GM21825 (cell line): ENCODE measurements at regions not wholly inside any gene's neighbourhood (a gene's known extent, or its start where the extent isn't known, plus 50 kb on each side); places are given as distances from the start of the nearest gene placed in this dataset.
"Not testable (repeated sequence)": the region's sequence is repeated elsewhere in the genome, so short reads cannot be mapped to it uniquely, and the experiment has no call there.

Experiments used
- ATAC-seq: cut with Tn5 transposase; IDR thresholded peaks from one replicate; pipeline ENCODE4 v1.9.1; 2021; ENCODE audit warnings: mild to moderate bottlenecking, moderate library complexity; ENCODE audit not compliant: unreplicated experiment

GRCh38 chr9:82880336-82881050 lies 182.4 kb downstream of the RASEF start:
- ATAC-seq: no peak

- ATAC-seq: no peak
Measured at GRCh38 chr9:82882138-82882537, 180.8 kb downstream of the RASEF start.

- ATAC-seq: no peak
Measured at GRCh38 chr9:82882748-82883147, 180.2 kb downstream of the RASEF start.

- ATAC-seq: no peak
Measured at GRCh38 chr9:82883436-82883835, 179.5 kb downstream of the RASEF start.

- ATAC-seq: not testable (repeated sequence)
Measured at GRCh38 chr9:82883974-82884373, 179.0 kb downstream of the RASEF start.

- no peak for ATAC-seq
Measured at GRCh38 chr9:82890401-82890800, 172.5 kb downstream of the RASEF start.

GRCh38 chr9:82890865-82891264 lies 172.1 kb downstream of the RASEF start:
- ATAC-seq: no peak

GRCh38 chr9:82891321-82891720 lies 171.6 kb downstream of the RASEF start:
- no peak for ATAC-seq

- no peak for ATAC-seq
Measured at GRCh38 chr9:82893549-82893948, 169.4 kb downstream of the RASEF start.

GRCh38 chr9:82894548-82894947 lies 168.4 kb downstream of the RASEF start:
- ATAC-seq: no peak

- no peak for ATAC-seq
Measured at GRCh38 chr9:82894961-82895821, 167.8 kb downstream of the RASEF start.

GRCh38 chr9:82895822-82896110 lies 167.2 kb downstream of the RASEF start:
- ATAC-seq: no peak

- no peak for ATAC-seq
Measured at GRCh38 chr9:82903503-82903902, 159.4 kb downstream of the RASEF start.

- ATAC-seq: no peak
Measured at GRCh38 chr9:82911996-82912395, 150.9 kb downstream of the RASEF start.

- ATAC-seq: no peak
Measured at GRCh38 chr9:82912645-82913044, 150.3 kb downstream of the RASEF start.

- ATAC-seq: not testable (repeated sequence)
Measured at GRCh38 chr9:82916238-82916637, 146.7 kb downstream of the RASEF start.

- ATAC-seq: no peak
Measured at GRCh38 chr9:82920154-82920553, 142.8 kb downstream of the RASEF start.

GRCh38 chr9:82922686-82923085 lies 140.3 kb downstream of the RASEF start:
- ATAC-seq: no peak

- ATAC-seq: no peak
Measured at GRCh38 chr9:82923092-82923911, 139.6 kb downstream of the RASEF start.

GRCh38 chr9:82923912-82924605 lies 138.9 kb downstream of the RASEF start:
- no peak for ATAC-seq
